Stimulated activated CD8-positive, alpha-beta memory T cell treated with anti-CD3 and anti-CD28 coated beads, Interleukin-2, amount 100 ng/mL, for 48 hours (primary cell): ENCODE measurements at regions not wholly inside any gene's neighbourhood (a gene's known extent, or its start where the extent isn't known, plus 50 kb on each side); places are given as distances from the start of the nearest gene placed in this dataset.
"Not testable (repeated sequence)": the region's sequence is repeated elsewhere in the genome, so short reads cannot be mapped to it uniquely, and the experiment has no call there.

Source experiments
- DNase-seq, 2 donors: peaks; one replicate each; pipeline ENCODE4 v3.0.0-alpha.2; 2020; ENCODE audit warnings: low read depth in 2 of 2

DNA sequence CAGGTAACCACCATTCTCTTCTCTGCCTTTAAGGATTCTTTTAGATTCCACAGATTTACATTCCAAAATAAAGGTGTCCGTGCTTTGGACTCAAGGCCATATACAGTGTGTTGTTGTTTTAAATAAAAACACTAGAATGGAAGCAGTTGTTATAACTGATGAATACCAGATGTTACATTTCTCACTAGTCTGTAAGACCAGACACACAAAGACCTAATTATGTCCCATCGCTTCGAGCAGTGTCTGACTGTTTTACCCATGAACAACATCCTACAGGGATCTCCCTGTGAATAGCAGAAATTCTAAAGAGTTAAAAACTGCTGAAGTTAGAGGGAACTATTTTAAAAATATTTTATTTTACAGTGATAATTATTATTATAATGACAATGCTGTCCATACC is 574.7 kb upstream of the ZP4 start:
- no peak for DNase-seq

DNA sequence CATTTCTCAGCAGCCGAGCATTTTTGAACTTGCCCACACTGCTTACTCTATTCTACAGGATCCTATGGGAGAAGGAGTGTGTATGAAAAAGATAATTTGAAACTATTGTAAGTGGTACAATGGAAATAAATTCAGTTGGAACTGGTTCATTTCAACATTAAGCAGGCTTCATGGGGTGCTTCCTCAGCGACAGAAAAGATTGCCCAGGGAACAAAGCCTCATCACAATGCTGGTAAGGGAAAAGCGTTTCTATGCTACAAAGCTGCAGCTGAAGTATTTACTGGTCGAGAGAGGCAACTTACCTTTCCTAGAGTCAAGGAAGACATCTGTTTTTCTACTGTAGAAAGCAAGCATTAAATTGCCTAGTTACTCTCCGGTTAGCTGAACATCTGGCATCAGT is 568.2 kb upstream of the ZP4 start:
- DNase-seq, result no peak

- no peak for DNase-seq
Observed at GRCh38 chr1:238457610-238458009, 566.9 kb upstream of the ZP4 start.

DNA sequence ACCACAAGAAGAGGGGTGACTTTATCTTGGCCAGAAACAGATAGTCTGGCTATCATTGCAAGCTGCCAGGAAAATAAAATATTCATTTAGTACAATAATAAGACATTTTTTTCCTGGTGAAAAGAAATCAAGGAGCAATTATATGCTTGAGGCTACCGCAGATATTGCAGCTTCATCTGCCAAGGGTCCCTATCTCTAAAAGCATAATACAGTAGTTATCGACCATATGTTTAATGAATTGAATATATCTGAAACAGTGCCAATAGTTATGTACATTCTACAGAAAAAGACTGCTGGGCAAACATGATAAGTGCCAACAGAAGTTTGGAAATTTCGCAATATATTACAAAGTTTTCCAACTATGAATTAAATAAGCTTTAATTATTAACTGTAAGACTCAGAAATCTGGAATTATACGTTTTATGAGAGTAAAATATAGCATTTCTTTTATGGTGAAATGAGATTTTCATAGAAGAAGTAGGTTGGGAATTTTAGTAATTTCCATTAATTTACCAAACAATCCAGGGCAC is 561.1 kb upstream of the ZP4 start:
- DNase-seq, result no peak

DNA sequence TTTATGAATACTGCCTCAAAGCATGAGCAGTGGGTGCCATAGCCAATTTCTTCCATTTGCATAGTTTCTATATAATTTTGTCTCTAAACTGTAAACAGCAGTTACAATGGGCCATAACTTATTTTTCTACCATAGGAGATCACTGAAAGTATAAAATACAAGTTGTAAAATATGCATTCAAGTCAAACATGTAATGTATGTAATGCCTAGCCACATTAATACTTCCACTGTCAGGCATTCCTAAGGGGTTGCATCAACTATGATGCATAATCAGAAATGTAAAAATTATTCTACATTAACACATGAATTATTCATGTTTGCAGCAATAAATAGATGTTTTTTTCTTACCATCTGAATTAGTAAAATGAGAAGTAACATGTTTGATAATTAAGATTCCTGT is 560.3 kb upstream of the ZP4 start:
- DNase-seq, result no peak

GRCh38 chr1:238443687-238444086 is 553.0 kb upstream of the ZP4 start:
- no peak for DNase-seq

- no peak for DNase-seq
Observed at GRCh38 chr1:238439511-238439910, 548.8 kb upstream of the ZP4 start.

DNA sequence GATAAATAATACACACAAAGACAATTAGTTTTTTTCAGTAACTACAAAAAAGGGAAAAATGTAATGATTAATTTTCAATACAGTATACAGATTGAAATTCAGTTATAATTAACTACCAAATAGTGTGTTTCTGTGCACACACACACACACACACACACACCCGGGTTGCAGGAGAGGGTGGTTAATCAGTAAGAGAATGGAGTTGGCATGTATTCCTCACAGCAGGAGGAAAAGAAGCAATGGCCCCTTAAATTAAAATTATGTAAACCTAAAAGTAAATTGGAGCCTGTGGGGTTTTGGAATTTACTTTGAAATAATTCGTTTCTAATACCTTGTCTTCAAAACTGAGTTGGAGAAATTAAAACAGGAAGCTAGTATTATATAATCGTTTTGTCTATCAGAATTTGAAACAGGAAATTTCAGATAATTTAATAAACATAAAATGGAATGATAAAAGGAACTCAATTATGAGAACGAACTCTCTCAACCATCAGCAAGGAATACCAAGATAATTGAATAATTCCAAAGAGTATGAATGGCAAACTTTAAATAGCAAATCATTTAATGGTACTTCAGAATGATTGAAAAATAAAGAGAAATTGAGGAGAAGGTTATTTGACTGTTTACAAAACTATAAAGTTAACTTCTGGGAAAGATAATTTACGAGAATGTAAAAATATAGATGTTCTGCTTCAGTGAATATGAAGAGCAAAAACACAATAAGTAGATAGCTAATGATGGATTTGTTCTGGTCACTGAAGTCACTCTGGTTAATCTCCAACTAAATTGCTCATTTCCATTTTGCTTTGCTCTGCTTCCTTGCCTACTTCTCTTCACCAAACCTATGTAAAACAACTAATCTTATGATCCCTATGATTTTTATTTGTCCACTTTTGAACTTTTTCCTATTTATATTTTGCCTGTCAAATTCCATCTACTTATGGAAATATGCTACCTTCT is 547.9 kb upstream of the ZP4 start:
- DNase-seq, result no peak

GRCh38 chr1:238429703-238430102 is 539.0 kb upstream of the ZP4 start:
- DNase-seq, result not testable (repeated sequence)

GRCh38 chr1:238419209-238419608 is 528.5 kb upstream of the ZP4 start:
- DNase-seq, result no peak

DNA sequence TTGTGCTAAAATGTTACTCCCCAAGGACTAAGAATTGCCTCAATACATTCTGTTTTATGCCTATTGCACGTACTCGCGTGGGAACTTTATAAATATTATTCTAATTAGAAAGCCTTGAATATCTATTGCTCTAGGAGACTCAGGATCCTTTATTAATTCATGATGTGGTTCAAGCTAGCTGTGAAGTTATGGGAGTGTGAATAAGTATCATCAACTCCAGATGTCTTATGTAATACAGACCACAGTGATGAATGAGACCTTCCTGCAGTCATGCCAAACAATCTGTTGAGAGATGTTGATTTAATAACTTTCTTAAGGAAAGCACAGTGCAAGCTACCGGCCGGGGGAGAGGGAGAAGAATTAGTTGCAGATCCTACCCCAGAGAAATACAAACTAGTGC is 519.2 kb upstream of the ZP4 start:
- DNase-seq, result no peak

DNA sequence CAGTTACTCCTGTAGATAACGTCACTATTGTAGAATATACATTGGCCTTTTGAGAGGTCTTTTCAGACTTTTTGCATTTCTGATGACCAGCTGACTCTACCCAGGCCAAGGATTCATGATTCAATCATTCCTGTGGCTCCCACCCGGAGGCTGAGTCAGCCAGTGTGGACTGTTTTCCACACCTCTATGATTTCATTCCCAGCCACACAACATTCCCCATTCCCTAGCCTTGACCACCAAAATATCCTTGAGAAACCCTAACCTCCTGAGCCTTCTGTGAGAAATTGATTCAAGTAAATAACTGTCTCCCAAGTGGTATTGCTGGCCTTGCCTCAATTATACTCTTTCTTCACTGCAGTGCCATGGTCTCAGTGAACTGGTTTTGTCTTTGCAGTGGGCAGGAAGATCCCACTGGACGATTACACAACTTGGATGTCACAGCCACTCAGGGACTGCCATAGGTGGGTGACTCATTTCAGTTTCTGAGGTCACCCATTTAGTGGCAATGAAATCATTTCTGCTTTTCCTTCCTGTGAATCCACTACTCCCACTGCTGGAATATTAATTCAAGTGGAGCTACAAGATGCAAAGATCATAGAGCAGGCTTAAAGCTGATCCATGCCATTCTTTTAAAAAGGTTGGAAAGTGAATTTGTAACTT is 518.6 kb upstream of the ZP4 start:
- no peak for DNase-seq

- DNase-seq, result no peak
Observed at GRCh38 chr1:238408737-238409136, 518.0 kb upstream of the ZP4 start.

DNA sequence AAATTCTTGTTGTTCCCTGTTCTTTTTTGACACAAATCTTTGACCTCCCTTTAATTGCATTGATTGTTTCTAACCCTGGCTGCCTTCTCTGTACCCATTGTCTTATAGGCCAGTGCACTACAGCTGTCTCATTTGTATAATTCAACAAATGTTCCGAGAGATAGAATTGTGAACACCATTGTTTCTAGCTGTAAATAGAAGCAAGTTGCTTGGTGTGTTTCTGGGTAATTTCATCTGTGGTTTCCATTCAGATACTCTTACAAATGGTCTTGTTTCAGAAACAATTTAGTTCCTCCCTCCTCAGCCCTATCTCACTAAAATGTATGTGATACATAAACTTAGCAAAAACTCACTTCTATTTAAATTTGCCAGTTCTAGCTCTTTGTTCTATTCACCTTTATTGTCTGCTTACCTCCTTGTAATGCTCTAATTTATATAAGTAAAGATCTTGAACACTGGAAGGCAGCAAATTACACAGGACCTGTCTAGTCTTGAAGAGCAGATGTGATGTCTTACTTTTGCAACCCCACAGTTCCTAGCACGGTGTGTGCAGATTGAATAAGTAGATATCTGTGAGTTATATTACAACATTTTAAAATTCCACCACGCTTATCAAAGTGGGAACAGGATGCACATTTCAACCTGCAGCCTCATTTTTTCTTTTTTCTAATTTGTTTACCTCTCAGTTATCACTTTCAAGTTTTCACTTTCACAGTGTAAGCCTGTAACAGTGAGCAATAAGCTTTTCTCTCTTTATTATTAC is 515.6 kb upstream of the ZP4 start:
- no peak for DNase-seq

GRCh38 chr1:238404921-238405320 is 514.2 kb upstream of the ZP4 start:
- no peak for DNase-seq

DNA sequence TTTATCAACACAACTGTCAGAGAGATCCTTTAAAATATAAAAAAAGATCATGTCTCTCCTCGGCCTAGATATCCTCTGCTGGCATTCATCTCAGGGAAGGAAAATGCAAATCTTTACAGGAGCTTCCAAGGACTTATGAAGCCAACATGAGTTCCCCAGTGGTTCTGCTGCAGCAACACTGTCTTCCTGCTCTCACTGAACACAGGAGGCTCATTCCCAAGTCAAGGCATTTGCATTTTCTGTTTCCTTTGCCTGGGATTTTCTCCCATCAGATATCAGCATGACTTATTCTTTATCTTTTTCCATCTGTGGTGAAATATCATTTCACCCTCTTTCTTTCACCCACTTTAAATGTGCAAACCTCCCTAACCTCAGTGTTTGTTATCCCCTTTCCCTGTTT is 513.8 kb upstream of the ZP4 start:
- DNase-seq, result no peak

DNA sequence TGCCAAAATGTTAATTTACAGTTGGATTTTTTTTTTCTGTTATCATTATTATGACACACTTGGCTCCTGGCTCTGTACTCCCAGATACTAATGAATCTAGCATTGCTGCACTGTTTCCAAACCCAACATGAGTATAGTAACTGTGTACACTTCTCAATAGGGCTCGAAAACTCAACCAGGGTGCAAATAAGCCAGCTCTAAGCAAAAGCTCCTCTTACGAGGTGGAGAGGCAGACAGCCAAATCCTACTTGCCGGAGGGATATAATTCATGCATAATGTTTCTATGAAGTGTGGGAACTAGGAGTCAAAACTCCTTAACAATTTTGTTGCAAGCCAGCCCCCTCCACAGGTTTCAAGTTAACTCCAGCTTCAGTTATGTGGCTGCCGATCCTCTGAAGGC is 510.4 kb upstream of the ZP4 start:
- DNase-seq, result no peak

GRCh38 chr1:238399558-238399957 is 508.8 kb upstream of the ZP4 start:
- DNase-seq, result no peak

DNA sequence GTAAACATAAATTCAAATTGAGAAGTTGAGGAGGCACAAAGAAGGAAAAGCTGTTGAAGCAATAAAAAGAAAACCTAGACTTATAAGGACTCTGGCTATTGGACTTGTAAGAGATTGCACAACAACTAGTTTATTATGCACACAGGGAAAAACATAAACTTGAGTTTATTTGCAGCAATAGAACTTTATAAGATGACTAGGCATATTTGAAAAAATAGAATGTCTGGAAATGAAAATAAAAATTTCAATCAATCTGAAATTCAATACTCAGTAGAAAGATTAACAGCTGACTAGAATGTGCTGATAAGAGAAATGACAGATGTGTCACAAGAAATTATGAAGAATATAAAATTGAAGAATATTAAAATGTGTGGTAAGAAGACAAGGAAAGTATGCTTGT is 505.4 kb upstream of the ZP4 start:
- no peak for DNase-seq

DNA sequence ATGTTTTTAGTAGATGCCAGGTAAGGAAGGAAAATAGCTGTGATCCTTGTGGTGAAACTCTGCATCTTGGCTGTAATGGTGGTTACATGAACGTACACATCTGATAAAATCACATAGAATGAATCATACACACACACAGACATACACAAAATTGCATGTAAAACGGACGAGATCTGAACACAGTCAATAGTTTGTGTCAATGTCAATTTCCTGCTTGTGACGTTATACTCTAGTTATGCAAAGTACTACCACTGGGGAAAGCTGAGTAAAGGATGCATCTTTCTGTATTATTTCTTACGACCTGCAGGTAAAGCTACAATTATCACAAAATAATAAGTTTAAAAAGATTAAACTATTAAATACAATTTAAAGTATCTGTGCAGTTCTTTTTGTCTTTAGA is 493.7 kb upstream of the ZP4 start:
- DNase-seq, result no peak

DNA sequence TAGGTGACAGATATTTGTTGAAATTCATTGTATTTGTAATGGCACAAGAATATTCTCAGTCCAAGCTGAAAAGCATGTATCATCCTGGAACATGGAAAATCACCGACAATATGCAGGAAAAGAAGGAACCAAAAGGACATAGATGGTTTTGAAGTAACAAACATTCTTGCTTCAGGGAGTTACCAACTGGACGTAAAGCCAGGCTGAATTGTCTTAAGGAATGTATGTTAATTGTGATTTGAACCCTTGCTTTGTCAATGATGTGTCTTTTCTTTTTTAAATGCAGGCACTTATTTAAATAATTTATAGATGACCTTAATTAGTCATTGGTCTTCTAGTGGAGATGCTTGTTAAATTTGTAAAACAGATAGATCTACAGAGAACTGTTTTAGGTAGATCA is 489.4 kb upstream of the ZP4 start:
- no peak for DNase-seq

- not testable (repeated sequence) for DNase-seq
Observed at GRCh38 chr1:238379446-238379845, 488.7 kb upstream of the ZP4 start.
